ENCODE measurements at regions not wholly inside any gene's neighbourhood (a gene's known extent, or its start where the extent isn't known, plus 50 kb on each side); places are given as distances from the start of the nearest gene placed in this dataset.
"Not testable (repeated sequence)": the region's sequence is repeated elsewhere in the genome, so short reads cannot be mapped to it uniquely, and the experiment has no call there.

- DNase-seq: no peak
Measured at GRCh38 chr6:27112974-27113373, 134.5 kb upstream of the PRSS16 start.

GRCh38 chr6:27119329-27119728 is 128.2 kb upstream of the PRSS16 start:
- no peak for DNase-seq

DNA sequence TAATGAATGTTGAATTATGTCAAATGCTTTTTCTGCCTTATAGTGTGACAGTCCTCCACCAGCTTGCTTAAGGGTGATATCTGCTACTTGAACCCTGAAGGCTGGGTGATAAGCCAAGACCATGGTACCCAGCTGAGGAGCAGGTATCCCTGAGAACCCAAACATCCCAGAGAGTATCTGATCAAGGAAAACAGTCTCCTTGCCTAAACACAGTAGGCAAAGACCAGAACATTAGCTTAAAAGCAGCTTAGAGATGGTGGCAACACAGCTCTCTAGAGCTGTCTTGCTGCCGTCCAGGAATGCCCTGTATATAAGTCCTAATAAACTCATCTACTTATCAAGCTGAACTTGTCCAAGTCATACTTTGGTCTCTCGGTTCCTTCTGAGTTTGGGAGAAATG is 127.7 kb upstream of the PRSS16 start:
- DNase-seq: no peak

DNA sequence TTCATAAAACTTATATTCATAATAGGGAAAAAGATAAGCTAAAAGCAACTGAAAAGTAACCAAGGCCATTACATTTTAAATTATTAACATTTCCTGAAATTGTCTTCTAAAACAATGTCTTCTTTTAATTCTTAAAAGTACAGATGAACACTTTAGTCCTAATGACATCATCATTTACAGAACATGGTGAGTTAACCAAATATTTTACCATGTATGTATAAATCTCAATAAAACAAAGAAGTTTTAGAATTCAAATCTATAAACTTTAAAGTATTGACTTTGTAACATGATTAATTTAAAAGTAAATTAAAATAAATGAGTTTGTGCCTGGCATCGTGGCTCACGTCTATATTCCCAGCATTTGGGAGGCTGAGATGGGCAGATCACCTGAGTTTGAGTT is 125.9 kb upstream of the PRSS16 start:
- no peak for DNase-seq

- DNase-seq: no peak
Measured at GRCh38 chr6:27124252-27124657, 123.2 kb upstream of the PRSS16 start.

- DNase-seq: no peak
Measured at GRCh38 chr6:27126046-27126814, 121.3 kb upstream of the PRSS16 start.

GRCh38 chr6:27126815-27127537 is 120.5 kb upstream of the PRSS16 start:
- DNase-seq: peak; percentile 92

GRCh38 chr6:27127874-27128273 is 119.6 kb upstream of the PRSS16 start:
- not testable (repeated sequence) for DNase-seq

DNA sequence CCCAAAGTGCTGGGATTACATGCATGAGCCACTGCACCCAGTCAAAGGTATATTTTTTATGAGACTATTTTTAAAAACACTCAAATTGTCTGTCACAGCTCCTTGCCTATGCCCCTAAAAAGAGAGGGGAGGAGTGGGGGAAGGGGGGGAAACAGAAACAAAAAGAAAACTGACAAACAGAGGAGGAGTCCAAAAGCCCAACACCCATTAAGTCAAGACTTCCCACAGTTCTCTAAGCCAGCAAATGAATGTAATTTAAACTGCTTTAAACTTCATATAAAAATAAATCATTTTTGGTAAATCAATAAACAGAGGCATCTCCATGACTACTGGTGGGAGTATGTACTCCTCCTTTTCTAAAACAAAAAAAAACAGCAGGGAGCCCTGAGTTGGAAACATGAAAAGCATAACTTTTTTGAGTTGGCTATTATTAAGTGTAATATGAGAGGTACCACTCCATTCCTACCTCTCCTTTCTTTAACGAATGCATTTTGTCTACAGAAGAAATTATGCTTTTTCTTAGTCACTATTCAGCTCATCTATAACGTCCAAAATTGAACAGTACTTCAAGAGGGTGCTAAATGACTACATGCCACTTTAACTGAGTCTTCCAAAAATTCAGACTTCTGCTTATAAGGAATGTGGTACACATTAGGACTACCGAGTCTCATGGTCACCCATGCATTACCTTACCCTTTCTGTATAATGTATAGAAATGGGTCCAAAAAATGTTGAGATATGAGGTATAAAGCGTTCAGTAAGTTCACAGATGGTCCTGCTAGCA is 119.0 kb upstream of the PRSS16 start:
- no peak for DNase-seq

DNA sequence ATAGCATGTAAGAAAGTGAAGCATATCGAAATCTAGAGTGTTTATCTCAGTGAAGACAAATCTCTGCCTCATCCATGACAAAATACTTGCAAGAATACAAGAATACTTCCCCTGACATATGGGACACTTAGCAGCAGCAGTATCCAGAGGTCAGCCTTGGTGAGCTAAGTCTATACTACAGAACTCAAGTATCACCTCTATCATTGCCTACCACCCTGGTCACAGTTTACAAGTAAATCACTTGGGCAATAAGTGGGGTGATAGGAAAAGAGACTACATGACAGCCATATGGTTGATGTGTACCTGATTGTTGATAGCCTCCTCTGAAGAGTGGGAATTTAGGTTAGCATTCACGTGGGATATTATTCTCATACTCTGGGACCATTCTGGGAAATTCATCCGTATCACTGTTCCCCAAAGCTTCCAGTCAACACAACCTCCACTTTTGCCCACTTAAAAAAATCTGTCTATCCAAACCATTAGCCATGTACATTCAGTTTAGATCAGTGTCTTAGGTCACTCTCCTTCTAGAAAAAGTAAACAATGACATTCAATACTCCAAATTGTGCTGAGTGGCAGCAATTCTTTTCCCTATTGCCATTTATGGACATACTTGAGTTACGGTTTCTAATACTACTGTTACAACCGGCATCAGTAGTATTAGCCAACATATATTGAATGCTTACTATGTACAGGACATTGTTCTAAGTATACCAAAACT is 118.2 kb upstream of the PRSS16 start:
- DNase-seq: no peak

- no peak for DNase-seq
Measured at GRCh38 chr6:27129917-27130316, 117.6 kb upstream of the PRSS16 start.

- peak; percentile 38 for DNase-seq
Measured at GRCh38 chr6:27130668-27131428, 116.7 kb upstream of the PRSS16 start.

- DNase-seq: not testable (repeated sequence)
Measured at GRCh38 chr6:27132282-27132531, 115.3 kb upstream of the PRSS16 start.

GRCh38 chr6:27132532-27133280 is 114.8 kb upstream of the PRSS16 start:
- peak; percentile 98 for DNase-seq

- DNase-seq: peak; percentile 89
Measured at GRCh38 chr6:27133281-27134227, 113.9 kb upstream of the PRSS16 start.

DNA sequence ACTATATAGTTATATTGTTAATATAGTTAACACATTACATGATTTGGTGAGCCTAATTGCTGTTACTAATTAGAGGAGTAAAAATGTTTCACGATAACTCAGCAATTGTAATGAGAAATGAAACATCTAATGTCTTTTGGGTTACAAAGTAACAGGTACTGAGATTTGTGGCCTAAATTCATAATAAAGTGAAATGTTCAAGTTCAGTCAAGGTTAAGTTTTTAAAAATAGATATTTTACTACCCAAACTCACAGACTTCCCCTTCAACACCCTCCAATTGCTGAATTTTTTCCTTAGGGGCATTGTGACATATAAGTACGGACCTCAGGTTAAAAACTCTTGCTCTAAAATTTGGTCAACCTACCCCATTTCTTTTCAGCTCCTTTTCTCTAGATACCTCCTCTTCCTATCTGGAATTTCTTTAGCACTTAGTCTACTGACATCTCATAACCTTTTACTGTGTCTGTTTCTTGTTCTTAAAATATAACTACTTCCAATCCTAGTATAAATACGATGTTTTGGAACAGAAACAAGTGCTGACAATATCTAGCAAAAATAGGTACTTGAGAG is 112.3 kb upstream of the PRSS16 start:
- DNase-seq: no peak

GRCh38 chr6:27136077-27136644 is 111.3 kb upstream of the PRSS16 start:
- no peak for DNase-seq

- no peak for DNase-seq
Measured at GRCh38 chr6:27136978-27137814, 110.3 kb upstream of the PRSS16 start.

DNA sequence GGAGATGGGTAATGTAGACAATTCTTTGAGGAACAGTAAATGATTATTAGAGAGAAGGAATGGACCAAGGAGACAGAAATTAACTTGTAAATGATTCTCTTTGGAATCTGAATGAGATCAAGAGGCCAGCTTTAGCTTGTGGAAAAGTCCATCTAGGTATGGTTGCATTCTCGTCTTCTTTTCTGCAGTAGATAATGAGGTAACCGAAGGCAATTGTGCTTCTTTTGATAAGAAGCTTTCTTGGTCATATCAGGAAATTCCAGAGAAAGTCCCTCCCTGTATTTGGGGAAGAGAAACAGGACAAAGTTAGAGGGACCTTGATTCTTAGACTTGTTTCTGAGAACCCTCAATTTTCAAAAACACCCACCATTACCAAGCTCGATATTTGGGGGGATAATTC is 109.1 kb upstream of the PRSS16 start:
- no peak for DNase-seq

Measured in activated CD4-positive, alpha-beta T cell treated with anti-CD3 and anti-CD28 coated beads, Interleukin-2, Interleukin-6, amounts not matched to agents 100 ng/mL and 50 ng/mL, durations not matched to agents 16 hours and 8 hours (primary cell).